SIG-M5 treated with dmso at 0.1 percent for 504 hours (cell line): ENCODE measurements at regions not wholly inside any gene's neighbourhood (a gene's known extent, or its start where the extent isn't known, plus 50 kb on each side); places are given as distances from the start of the nearest gene placed in this dataset.
A peak's percentile ranks its signal among the peaks of the same experiment; 100 is the strongest.

Experiments
- DNase-seq: peaks from one replicate; lab custom pipeline; 2025; ENCODE audit not compliant: unreplicated experiment; lab: John Stamatoyannopoulos, UW

DNA sequence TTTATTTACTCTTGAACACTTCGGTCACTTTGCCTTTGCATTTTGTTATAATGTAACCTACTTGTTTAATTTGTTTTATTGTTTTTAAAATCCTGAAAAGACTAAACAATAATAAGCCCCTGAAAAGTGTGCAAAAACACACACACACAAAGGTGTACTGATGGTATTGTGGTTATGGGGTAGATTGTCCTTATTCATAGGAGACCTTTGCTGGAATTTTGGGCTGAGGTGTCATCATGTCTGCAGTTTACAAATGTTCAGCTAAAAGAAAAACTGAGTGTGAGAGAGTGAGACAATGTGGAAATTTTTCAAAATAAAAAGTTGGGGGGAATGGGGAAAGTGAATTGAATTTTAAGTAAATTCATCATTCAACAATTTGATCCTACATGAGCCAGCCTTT, 174.9 kb downstream of the QDPR start:
- DNase-seq = no peak

DNA sequence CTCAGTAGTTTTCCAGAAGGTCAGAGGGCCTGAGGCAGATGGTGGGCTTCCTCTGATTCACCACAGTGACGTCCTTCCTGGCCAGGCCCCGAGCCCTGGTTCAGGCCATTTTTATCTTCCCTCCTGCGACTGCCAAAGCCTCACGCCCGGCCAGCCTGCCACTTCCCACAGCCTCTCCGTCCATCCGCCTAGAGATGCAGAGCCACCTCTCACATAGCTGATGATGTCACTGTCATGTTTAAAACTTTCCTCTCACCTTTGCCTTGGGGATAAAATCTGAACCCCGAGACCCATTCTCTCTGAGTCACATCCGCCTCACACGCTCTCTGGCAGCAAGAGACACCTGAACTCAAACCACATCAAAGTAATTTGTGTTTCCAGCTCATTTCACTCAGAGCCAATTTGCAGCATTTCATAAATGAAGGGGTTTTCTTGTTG, 175.3 kb downstream of the QDPR start:
- DNase-seq = no peak

DNA sequence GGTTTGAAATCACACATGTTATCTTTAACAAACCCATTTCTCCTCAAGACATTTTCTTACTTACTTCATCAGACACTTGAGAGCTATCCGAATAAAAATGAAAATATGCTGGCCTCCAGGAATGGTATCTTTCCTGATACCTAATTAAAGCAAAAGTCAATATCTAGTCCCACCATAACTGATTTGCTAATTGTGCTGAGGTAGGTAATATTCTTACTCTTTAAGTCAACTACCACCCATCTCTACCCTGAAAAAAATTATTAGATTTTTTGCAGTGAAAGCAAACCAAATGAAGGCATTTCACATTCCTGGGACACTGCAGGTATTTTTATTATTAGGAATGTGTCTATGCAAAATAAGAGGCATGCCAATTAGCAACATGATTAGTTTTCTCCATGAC, 175.8 kb downstream of the QDPR start:
- no peak for DNase-seq

DNA sequence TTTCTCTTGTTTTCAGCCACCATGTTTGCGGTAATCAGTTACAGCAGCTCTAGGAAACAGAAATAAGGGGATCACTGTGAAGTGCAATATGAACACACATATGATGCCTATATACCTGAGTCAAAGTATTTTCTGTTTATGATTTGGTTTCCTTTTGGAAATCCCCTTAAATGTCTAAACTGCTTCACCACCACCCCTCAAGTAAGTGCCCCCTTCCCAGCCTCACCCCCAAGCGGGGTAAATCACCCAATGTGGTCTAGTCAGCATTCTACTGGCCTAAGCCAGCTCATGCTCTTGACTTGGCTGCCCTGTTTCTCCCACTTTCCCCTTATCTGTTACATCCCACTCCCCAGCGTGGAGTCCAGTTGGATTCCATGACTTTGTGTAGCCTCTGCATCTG, 176.5 kb downstream of the QDPR start:
- no peak for DNase-seq

DNA sequence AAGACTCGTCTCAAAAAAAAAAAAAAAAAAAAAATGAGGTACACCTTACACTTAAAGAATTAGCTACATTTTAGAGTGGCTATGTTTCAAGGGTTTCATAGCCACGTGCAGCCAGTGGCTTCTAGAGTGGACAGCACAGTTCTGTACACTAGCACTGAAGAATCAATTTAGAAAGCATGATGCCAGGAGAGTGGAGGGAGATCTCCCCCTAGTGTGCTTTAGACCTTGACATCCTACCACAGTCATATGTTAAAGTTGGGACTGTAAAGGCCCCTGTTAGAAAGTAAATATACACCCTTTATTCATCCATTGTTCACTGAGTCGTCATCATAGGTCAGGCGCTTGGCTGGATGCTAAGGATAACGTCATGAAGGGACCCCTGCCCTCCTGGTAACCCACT, 179.4 kb downstream of the QDPR start:
- no peak for DNase-seq

DNA sequence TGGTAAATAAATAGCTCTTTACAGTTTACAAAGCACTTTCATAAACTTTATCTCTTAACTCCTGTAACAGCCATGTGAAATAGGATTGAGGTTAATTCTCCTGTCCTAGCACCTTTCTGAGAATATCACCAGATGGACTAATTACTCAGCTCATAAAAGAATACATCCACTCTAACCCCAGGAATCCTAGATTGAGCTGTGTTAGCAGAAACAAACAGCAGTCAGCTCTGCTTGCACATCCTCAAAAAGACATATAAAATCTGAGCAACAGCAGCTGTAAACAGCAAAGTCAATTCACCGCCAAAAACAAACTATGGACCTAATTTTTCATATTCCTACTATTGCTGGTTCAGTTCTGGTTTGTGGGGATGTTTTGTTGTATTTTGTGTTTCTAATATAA, 182.8 kb downstream of the QDPR start:
- no peak for DNase-seq

DNA sequence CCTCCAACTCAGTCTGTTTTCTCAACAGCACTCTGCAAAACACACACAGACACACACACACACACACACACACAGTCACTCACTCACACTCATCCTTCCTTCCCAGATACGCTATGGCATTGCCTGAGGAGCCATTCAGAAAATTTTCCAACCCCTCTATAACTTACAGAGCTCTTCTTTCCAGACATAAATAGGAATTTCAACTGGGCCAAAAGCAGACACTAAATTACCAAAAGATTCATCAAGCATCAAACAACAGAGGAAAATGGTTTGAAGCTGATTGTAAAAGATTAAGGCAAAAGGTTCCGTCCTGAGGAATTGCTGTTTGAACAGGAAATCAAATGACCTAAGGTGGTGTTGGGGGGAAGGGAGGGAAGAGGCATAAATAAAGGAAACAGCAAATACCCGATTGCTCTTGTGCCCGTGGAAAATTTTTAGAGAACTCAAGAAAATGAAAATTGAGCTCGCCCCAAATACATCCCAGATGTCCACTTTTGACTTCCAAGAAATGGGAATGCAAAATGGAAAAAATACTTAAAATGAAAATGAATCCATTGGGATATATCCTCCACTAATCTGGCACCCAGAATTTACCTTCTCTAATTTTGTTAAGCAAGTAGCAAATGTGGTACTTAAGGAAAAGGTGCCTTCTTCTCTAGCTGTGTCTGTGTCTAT, 183.6 kb downstream of the QDPR start:
- no peak for DNase-seq

DNA sequence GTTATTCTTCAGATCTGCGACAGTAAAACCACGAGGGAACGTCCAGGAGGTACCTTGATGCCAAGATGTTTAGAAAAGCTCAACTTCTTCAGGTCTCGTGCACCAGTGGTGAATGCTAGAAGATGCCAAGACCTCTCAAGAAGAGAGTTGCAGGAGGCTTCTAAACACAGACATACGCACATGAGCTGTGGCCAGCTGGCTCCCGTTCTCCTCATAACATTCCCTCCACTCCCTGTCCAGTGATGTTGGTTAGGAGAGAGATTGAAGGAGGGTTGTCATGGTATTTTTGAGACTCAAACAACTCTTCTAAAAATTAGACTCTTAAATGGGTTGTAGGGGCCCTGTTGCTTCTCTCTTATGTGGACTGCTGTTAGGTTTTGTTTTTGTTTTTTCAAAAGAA, 184.3 kb downstream of the QDPR start:
- DNase-seq = no peak

DNA sequence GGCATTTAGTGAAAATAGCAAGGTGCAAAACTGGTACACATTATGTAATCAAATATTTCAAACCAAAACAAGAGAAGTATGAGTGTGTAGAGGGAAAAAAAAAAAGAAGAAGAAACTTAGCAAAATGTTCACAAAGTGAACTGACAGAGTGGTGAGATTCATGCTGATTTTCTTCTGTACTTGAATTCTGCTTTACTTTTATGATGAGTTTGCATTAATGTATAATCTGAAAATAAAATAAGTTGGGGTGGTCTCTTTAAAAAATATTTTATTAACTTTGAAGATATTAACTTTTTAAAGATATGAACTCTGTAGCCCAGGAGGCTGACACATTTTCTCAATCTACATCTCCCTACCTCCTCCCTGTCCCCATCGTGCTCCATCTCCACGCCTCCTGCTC, 185.1 kb downstream of the QDPR start:
- no peak for DNase-seq

DNA sequence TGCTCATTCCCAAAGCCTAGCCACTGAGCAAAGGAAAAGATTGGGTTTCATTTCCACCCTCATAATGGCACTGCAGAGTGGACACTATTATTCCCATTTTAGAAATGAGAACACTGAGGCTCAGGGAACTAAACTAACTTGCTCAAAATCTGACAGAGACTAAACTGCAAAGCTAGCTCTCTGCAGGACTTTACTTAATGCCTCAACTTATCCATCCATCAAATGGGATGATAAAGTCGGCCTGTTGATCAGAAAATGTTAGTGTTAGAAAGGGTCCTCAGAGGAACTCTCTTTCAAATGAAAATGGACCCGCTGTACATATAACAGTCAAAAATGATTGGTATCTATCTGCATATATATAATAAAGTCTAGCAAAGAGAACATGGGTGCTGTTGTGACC, 186.8 kb downstream of the QDPR start:
- no peak for DNase-seq

DNA sequence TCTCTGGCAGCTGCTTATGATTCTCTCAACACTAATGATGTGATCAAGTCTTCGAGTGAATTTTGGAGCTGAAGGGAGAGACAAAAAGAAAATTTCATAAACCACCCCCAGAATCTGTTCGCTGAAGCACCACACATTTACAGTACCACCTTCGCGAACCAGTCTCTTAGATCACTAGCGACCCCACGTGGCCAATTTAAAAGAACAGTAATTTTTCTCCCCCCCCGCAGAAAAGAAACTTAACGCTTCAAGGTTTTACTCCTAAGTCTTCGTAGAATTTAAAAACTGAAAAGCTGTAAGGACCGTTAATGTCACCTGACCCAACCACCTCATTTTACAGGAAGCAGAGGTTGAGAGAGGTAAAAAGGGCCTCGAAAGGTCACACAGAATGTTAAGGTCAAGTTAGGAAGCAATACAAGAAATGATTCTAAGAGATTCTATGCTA, 187.5 kb downstream of the QDPR start:
- DNase-seq = peak; percentile 43

DNA sequence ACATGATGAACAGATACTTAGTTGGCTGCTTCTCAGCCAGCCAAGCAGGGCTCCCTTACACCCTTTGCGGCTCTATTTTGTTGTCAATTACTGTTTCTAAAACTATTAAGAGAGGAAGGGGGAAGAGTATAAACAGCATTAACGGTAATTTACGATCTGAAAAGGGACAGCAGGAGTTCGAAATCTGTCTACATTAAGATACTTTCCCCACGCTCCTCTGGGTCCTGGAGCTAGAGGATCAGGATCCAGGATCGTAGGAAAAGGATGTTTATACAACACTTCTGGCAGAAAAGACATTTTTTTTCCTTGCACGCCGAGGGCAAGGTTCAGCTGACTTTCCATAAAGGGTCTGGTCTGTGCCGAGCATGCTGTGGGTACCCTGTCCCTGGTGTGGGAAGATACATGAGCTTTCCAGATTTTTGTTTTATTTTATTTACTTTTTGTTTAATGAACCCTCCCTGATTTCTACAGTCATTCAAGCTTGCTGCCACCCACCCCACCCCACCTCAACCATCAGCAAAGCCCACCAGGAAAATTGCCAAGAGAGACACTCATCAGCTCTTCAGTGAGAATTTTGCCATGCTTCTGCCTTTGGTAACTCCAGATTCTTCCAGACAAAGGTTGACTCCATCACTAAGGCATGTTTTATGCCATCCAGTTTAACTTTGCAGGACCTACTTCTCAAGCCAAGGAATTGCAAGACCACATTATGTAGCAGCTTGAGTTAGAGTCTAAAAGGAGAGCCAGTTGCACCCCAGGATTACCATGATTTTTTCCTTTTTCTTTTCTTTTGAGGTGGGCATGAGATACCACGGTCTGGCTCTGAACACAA, 188.1 kb downstream of the QDPR start:
- no peak for DNase-seq

DNA sequence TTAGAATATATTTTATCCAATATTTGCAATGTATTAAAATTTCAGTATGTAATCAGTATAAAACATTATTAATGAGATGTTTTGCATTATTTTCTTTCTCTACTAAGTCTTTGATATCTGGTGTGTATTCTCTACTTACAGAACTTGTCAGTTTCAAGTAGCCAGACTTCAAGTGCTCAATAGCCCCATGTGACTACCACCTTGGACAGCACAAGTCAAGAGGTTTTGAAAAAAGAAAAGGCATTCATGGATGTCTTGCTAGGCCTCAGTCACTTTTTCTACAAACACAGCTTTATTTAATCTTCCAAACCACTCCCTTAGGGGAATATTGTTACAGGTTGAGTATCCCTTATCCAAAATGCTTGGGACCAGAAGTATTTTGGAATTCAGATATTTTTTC, 189.4 kb downstream of the QDPR start:
- no peak for DNase-seq

DNA sequence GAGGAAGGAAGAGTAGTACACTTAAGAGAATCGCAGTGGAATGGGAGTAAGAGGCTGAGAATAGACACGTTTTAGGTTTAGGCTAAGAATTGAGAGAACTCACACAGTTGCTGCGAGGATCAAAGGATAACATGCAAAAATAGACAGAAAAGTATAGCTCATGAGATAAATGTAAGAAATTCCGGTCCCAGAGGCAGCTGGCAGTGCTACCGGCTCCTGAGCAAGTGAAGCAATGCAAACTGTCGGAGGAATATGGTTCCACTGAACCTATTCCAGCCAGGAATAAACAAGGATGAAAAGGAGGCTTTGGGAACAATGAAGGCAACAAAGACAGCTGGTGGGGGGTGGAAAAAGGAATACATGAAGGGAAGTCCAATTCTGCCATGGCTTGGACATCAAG, 191.8 kb downstream of the QDPR start:
- DNase-seq = no peak

DNA sequence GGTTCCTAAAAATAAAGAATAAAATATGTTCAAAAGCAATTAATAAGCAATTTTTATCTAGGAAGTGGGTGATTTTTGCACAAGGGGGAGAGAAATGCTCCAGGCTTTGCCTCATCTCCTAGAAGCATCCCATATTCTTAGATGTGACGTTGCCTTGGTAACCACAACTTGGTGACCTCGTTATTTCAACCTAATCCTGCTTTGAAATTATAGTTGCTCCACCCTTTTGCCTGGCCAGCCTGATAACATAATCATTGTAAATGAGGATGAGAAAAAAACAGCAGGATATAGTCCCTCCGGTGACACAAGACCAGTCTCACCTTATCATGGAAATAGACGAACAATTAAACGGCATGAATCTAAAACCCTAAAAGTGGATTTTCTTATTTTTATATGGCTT, 194.4 kb downstream of the QDPR start:
- no peak for DNase-seq

DNA sequence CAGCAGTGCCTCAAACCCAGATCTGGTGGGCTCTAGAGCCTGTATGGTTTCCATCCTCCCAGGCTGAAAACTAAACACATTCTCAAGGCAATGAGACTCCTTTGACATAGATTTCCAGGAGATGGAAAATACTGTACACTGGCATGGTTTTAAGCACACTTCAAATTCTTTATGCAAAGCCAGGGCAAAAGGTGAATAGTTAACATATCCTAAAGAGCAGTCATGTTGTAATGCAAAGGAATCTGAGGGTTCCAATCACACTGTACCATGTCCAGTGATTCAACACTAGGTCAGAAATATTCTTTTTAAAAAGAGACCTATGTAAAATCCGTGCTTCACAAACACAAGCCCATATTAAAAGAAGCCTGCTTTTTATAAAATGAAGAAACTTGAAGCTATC, 195.3 kb downstream of the QDPR start:
- DNase-seq = no peak

DNA sequence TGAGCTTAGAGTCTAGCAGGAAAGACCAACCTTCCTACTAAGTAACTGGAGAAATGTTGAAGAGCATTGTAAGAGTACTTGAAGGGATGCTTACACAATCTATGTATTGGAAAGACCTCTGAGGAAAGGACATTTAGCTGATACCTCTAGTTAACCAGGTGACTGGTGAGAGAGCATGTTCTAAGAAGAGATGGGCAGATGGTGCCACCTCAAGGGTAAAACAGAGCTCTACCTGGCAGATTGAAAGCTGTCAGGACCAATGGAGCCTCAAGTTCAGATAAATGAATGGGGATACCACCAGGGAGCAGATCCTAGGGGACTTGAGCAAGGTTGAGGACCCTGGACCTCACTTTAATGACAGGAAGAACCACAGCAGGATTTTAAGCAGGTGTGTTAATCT, 196.4 kb downstream of the QDPR start:
- DNase-seq = no peak

DNA sequence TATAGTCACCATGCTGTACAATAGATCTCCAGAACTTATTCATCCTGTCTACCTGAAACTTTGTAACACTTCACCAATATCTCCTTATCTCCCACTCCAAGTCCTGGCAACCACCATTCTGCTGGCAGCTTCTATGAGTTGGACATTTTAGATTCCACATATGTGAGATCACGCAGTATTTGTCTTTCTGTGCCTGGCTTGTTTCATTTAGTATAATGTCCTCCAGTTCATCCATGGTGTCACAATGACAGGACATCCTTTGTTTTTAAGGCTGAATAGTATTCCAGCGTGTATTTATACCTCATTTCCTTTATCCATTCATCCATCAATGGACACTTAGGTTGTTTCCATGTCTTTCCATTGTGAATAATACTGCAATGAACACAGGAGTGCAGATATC, 198.7 kb downstream of the QDPR start:
- DNase-seq = no peak

DNA sequence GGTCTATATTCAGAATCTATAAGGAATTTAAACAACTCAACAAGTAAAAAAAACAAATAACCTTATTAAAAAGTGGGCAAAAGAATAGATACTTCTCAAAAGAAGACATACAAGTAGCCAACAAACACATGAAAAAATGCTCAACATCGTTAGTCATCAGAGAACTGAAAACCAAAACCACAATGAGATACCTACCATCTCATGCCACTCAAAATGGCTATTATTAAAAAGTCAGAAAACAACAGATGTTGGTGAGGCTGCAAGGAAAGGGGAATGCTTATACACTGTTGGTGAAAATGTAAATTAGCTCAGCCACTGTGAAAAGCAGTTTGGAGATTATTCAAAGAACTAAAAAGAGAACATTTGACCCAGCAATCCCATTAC, 201.6 kb downstream of the QDPR start:
- DNase-seq = no peak

DNA sequence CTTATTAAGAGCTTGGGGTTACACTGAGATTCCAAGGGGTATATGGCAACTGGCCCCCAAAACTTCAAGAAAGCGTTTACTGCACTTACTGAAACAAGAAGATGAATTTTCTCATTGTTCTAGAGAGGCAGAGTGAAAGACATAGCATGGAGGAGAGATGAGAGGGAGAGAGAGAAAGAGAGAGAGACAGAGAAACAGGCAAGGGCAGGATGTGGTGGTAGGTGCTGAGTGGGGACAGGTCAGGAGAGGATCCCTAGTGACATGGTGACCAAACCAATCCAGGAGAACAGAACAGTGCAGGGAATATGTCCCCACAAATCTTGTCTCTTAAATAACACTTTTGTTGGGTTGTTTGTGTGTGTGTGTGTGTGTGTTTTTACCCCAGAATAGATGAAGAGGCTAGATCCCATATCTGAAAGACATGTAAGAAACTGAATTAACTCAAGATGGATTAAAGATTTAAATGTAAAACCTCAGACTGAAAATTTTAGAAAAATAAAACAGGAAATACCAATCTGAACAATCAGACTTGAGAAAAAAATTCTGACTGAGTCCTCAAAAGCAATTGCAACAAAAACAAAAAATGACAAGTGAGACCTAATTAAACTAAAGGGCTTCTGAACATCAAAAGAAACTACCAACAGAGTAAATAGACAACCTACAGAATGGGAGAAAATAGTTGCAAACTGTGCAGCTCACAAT, 202.2 kb downstream of the QDPR start:
- DNase-seq = no peak

DNA sequence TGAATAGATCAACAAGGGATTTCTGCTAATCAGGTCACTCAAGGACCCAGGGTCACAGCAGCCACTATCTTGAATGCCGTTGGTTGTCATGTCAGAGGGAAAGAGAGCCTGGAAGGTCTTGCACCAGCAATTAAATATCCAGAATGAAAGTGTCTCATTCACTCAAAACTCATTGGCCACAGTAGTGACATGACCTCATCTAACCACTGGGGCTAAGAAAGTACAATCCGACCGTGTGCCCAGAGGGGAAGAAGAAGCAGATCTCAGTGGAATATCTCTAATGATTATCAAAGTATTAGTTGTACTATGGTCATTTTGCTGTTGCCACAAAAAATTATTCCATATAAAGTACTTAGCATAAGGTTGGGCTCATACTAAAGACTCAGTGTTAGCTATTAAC, 210.0 kb downstream of the QDPR start:
- DNase-seq = no peak

DNA sequence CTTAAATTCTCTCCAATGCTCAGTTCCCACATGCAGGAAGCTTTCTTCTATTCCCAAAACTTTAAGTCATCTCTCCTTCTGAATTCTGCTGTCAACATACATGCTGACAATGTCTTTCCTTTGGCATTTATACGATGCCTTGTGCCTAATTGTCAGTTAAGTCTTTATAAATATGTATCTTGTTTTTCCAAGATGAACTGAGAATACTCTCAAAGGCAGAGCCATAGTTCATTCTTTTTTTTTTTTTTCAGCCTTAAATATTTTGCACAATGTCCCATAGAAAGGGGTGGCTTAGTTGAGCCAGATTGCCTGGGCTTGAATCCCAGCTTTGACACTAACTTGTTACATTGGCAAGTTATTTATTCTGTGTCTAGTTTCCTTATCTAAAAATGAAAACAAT, 210.6 kb downstream of the QDPR start:
- no peak for DNase-seq
